Type B pancreatic cell (in vitro differentiated cells): ENCODE measurements at regions not wholly inside any gene's neighbourhood (a gene's known extent, or its start where the extent isn't known, plus 50 kb on each side); places are given as distances from the start of the nearest gene placed in this dataset.
"Not testable (repeated sequence)": the region's sequence is repeated elsewhere in the genome, so short reads cannot be mapped to it uniquely, and the experiment has no call there.

Experiments
- DNase-seq: peaks from one replicate; pipeline ENCODE4 v3.0.0; 2021; ENCODE audit warnings: mixed read lengths; ENCODE audit not compliant: unreplicated experiment; ENCODE audit errors: extremely low spot score
- H3K27ac Mint-ChIP-seq: 2 replicates; pipeline ENCODE4 v1.8.0; 2021; ENCODE audit warnings: mild to moderate bottlenecking, mixed read lengths
- H3K27me3 Mint-ChIP-seq: 2 replicates; pipeline ENCODE4 v1.8.0; 2021; ENCODE audit warnings: mixed read lengths
- H3K36me3 Mint-ChIP-seq: 2 replicates; pipeline ENCODE4 v1.8.0; 2021; ENCODE audit warnings: mixed read lengths
- H3K4me1 Mint-ChIP-seq: one replicate; pipeline ENCODE4 v1.8.0; 2021; ENCODE audit warnings: mixed read lengths; ENCODE audit not compliant: unreplicated experiment
- H3K4me3 Mint-ChIP-seq: 2 replicates; pipeline ENCODE4 v1.8.0; 2021; ENCODE audit warnings: mild to moderate bottlenecking, mixed read lengths
- H3K9me3 Mint-ChIP-seq: 2 replicates; pipeline ENCODE4 v1.8.0; 2021; ENCODE audit warnings: mixed read lengths
- TF ChIP-seq, protein P1 (sequence below): fragments of 200-600 bp; sonication (generic); conservative IDR thresholded peaks from 2 replicates; pipeline ENCODE4 v1.5.0; 2021; ENCODE audit warnings: antibody characterized with exemption, mild to moderate bottlenecking

- DNase-seq = no peak
- Mint-ChIP-seq H3K4me3 (no peak overlapping the region), H3K36me3 (no peaks in the 10 kb centered on the region), H3K27me3 (peaks cover 5% of the 10 kb centered on the region), H3K27ac (no peak overlapping the region), H3K9me3 (no peaks in the 10 kb centered on the region), H3K4me1 (no peaks in the 10 kb centered on the region)
- TF ChIP-seq, protein P1, sequence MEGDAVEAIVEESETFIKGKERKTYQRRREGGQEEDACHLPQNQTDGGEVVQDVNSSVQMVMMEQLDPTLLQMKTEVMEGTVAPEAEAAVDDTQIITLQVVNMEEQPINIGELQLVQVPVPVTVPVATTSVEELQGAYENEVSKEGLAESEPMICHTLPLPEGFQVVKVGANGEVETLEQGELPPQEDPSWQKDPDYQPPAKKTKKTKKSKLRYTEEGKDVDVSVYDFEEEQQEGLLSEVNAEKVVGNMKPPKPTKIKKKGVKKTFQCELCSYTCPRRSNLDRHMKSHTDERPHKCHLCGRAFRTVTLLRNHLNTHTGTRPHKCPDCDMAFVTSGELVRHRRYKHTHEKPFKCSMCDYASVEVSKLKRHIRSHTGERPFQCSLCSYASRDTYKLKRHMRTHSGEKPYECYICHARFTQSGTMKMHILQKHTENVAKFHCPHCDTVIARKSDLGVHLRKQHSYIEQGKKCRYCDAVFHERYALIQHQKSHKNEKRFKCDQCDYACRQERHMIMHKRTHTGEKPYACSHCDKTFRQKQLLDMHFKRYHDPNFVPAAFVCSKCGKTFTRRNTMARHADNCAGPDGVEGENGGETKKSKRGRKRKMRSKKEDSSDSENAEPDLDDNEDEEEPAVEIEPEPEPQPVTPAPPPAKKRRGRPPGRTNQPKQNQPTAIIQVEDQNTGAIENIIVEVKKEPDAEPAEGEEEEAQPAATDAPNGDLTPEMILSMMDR = no peak
Measured at GRCh38 chr1:213697192-213697802, 290.5 kb upstream of the PROX1 start.

DNA sequence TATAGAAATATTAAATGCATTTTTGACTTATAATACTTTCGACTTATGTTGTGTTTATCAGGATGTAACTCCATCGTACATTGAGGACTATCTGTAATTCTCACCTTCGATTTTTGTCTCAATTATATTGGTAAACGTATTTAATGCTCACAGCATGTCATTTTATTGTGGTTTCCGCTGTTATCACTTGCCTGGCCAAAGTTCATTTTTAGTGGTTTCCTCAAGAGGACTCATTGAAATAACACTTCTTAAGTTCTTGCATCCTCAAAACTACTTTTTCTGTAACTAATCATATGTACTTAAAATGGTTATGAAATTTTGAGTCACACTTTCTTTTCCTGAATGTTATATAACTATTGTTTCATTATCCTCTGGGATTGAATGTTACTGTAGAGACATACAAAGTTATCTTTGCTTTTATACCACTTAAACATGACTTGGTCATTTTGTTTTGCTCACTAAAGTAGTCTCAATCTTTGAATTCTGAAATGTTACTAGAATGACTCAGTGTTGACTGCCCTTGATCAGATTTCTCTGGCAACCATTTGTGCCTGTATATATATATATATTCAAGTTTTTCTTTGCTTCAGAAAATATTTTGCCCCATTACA is 289.6 kb upstream of the PROX1 start:
- TF ChIP-seq, protein P1 = no peak
- DNase-seq = no peak
- no peaks in the 10 kb centered on the region for H3K4me1 Mint-ChIP-seq
- no peak overlapping the region for H3K27ac Mint-ChIP-seq
- no peaks in the 10 kb centered on the region for H3K9me3 Mint-ChIP-seq
- no peak overlapping the region for H3K4me3 Mint-ChIP-seq
- H3K27me3 Mint-ChIP-seq = peaks cover 5% of the 10 kb centered on the region
- H3K36me3 Mint-ChIP-seq = no peaks in the 10 kb centered on the region

DNA sequence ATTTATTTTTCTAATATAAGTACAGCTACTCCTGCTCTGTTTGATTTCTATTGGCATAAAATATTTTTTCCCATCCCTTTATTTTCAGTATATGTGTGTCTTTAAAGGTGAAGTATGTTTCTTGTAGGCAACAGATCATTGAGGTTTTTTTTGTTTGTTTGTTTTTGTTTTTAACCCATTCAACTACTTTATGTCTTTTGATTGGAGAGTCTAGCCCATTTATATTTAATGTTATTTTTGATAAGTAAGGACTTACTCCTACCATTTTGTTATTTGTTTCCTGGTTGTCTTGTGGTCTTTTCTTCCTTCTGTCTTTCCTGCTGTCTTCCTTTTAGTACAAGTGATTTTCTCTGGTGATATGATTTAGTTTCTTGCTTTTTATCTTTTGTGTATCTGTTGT is 285.1 kb upstream of the PROX1 start:
- no peaks in the 10 kb centered on the region for H3K4me1 Mint-ChIP-seq
- H3K27ac Mint-ChIP-seq = no peak overlapping the region
- TF ChIP-seq, protein P1 = no peak
- no peak overlapping the region for H3K4me3 Mint-ChIP-seq
- no peaks in the 10 kb centered on the region for H3K36me3 Mint-ChIP-seq
- no peaks in the 10 kb centered on the region for H3K9me3 Mint-ChIP-seq
- DNase-seq = no peak
- H3K27me3 Mint-ChIP-seq = no peaks in the 10 kb centered on the region

GRCh38 chr1:213704941-213705340 is 282.8 kb upstream of the PROX1 start:
- Mint-ChIP-seq H3K4me3 (no peak overlapping the region), H3K36me3 (no peaks in the 10 kb centered on the region), H3K9me3 (no peaks in the 10 kb centered on the region), H3K4me1 (no peaks in the 10 kb centered on the region), H3K27me3 (no peaks in the 10 kb centered on the region), H3K27ac (no peak overlapping the region)
- TF ChIP-seq, protein P1 = no peak
- DNase-seq = no peak

GRCh38 chr1:213711833-213712490 is 275.8 kb upstream of the PROX1 start:
- not testable (repeated sequence) for H3K4me3 Mint-ChIP-seq, H3K27ac Mint-ChIP-seq, H3K9me3 Mint-ChIP-seq, H3K4me1 Mint-ChIP-seq, DNase-seq, H3K36me3 Mint-ChIP-seq, H3K27me3 Mint-ChIP-seq

GRCh38 chr1:213714645-213715044 is 273.1 kb upstream of the PROX1 start:
- Mint-ChIP-seq H3K4me3 (no peak overlapping the region), H3K9me3 (peaks cover 15% of the 10 kb centered on the region), H3K4me1 (peaks cover 2% of the 10 kb centered on the region), H3K36me3 (no peaks in the 10 kb centered on the region), H3K27me3 (peaks cover 4% of the 10 kb centered on the region), H3K27ac (no peak overlapping the region)
- TF ChIP-seq, protein P1 = no peak
- no peak for DNase-seq
